Small intestine (tissue), 7 donors: ENCODE measurements at regions not wholly inside any gene's neighbourhood (a gene's known extent, or its start where the extent isn't known, plus 50 kb on each side); places are given as distances from the start of the nearest gene placed in this dataset.

Experiments
- DNase-seq, 2 donors: peaks; one replicate each; pipeline versions ENCODE4 v3.0.0 to v3.0.0-alpha.2; 2013
- FAIRE-seq: peaks from 2 replicates; lab custom pipeline; 2012; peaks lifted over from hg19 to GRCh38; lab: Jason Lieb, UNC
- H3K27ac ChIP-seq, 3 donors: one replicate each; pipeline ENCODE4 v1.5.1; 2013; ENCODE audit warnings: low read length in 2 of 3, mild to moderate bottlenecking in 2 of 3, control low read depth in 1 of 3, inconsistent platforms in 1 of 3, low read depth in 1 of 3, moderate library complexity in 1 of 3
- H3K27me3 ChIP-seq, 3 donors: one replicate each; pipeline ENCODE4 v1.6.1; 2013; ENCODE audit warnings: low read length in 3 of 3, inconsistent platforms in 1 of 3; ENCODE audit not compliant: control insufficient read depth in 3 of 3, insufficient read depth in 3 of 3
- H3K36me3 ChIP-seq, 3 donors: one replicate each; pipeline ENCODE4 v1.6.1; 2013; ENCODE audit warnings: low read length in 3 of 3, inconsistent platforms in 1 of 3, low read depth in 1 of 3, mild to moderate bottlenecking in 1 of 3, moderate library complexity in 1 of 3; ENCODE audit not compliant: control insufficient read depth in 3 of 3, insufficient read depth in 2 of 3
- H3K4me1 ChIP-seq, 3 donors: one replicate each; pipeline ENCODE4 v1.6.1; 2013; ENCODE audit warnings: low read length in 2 of 3, inconsistent platforms in 1 of 3, low read depth in 1 of 3, mild to moderate bottlenecking in 1 of 3, moderate library complexity in 1 of 3; ENCODE audit not compliant: control insufficient read depth in 3 of 3, insufficient read depth in 2 of 3
- H3K4me3 ChIP-seq, 3 donors: one replicate each; pipeline ENCODE4 v1.5.1; 2013; ENCODE audit warnings: low read length in 3 of 3, control low read depth in 1 of 3, inconsistent platforms in 1 of 3, low read depth in 1 of 3, mild to moderate bottlenecking in 1 of 3, moderate library complexity in 1 of 3
- H3K9me3 ChIP-seq, 2 donors: one replicate each; pipeline ENCODE4 v1.6.1; 2013; ENCODE audit warnings: low read depth in 1 of 2, low read length in 1 of 2; ENCODE audit not compliant: control insufficient read depth in 2 of 2, insufficient read depth in 1 of 2
- WGBS, 3 donors: extraction: QIAGEN DNeasy Blood & Tissue Kit; methylation state at CpG; one replicate each; pipeline ENCODE4 v1.1.7; 2013; 5-methylcytosine and 5-hydroxymethylcytosine counted together
- donor health status: healthy with polysubstance abuse.
- donor health status: control.
- donor health status: control.
- donor health status: Bipolar disorder and iron deficiency.
- donor health status: healthy.

DNA sequence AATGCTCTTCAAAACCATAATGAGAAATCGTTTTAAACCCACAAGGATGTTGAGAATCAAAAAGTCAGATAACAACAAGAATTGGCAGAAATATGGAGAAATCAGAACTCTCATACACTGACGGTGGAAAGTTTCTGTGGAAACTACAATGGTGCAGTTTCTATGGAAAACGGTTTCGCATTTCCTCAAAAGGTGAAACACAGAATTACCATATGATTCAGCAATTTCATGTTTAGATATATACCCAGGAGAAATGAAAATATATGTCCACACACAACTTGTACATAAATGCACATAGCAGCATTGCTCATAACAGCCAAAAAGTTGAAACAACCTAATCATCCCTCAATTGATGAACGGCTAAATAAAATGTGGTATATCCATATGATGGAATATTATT is 218.2 kb downstream of the ARL4A start:
- DNase-seq = no peak
- H3K36me3 ChIP-seq = no peaks in the 10 kb centered on the region
- 85 to 92% (median 86%) methylated on average over 5 of the region's 5 CpGs for whole genome bisulfite sequencing, 3 donors
- no peak for FAIRE-seq
- no peak overlapping the region for H3K27ac ChIP-seq
- no peaks in the 10 kb centered on the region for H3K4me1 ChIP-seq
- H3K27me3 ChIP-seq = no peaks in the 10 kb centered on the region
- no peak overlapping the region for H3K4me3 ChIP-seq
- H3K9me3 ChIP-seq = no peaks in the 10 kb centered on the region

DNA sequence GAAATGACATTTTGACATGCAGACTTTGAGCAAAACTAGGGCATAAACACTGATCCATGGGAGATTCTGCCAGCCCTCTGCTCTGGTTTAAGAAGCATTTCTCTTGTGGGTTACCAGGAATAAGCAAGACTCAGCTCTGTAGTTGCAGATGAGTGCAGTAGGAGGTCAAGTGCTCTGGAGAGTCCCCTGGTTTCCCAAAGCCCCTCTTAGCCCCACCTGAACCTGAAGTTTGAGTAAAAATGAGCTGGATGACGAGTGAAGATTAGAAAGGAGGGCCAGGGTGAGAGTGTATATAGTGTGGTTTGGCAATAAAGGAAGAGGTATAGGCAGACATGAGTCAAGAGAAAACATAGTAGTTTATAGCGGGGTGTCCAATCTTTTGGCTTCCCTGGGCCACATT is 220.3 kb downstream of the ARL4A start:
- DNase-seq (no peak), FAIRE-seq (no peak)
- 76 to 100% (median 91%) methylated on average over 2 of the region's 2 CpGs for WGBS, 3 donors
- Histone ChIP-seq H3K27me3 (no peaks in the 10 kb centered on the region), H3K4me1 (no peaks in the 10 kb centered on the region), H3K4me3 (no peak overlapping the region), H3K9me3 (no peaks in the 10 kb centered on the region), H3K36me3 (no peaks in the 10 kb centered on the region), H3K27ac (no peak overlapping the region)

DNA sequence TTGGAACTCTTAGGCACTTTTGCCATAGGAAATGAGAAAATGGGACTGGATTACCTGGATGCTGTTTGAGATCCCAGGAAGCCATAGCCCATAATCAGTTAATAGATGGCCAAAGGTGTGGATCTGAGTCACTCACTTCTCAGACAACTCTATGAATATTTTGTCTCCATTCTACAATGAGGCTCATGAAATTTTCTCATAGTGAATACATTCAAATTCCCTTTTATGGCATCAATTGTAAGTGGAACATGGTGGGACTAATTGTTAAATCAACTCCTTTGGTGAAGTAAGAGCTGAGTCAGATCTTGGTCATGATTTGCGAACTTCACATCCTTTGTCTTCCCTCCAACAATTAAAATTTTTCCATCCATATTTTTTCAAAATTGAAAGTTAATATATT is 222.1 kb downstream of the ARL4A start:
- no peak for DNase-seq
- 87 to 95% (median 94%) methylated on average over 1 of the region's 1 CpG for WGBS, 3 donors
- Histone ChIP-seq H3K36me3 (no peaks in the 10 kb centered on the region), H3K4me1 (no peaks in the 10 kb centered on the region), H3K27me3 (no peaks in the 10 kb centered on the region), H3K9me3 (no peaks in the 10 kb centered on the region), H3K27ac (no peak overlapping the region), H3K4me3 (no peak overlapping the region)
- FAIRE-seq = no peak

DNA sequence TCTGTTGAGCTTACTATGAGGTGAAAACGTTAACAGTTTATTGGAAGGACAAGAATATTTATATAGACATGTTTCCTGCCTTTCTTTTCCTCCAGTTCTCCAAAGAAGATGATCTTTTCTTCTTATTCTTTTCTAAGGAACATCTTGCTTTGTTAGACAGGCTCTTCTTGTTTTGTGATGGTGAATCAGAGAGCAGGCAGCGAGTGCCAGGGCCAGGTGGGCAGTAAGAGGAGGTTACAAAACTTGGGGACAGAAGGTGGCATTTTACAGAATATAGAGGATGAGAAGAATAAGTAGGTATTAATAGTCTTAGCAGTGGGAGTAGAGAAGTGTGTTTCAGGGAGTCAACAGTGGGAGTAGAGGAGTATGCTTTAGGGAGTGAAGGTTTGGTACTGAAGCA is 223.6 kb downstream of the ARL4A start:
- Histone ChIP-seq H3K27me3 (no peaks in the 10 kb centered on the region), H3K4me3 (no peak overlapping the region), H3K27ac (no peak overlapping the region), H3K9me3 (no peaks in the 10 kb centered on the region), H3K4me1 (no peaks in the 10 kb centered on the region), H3K36me3 (no peaks in the 10 kb centered on the region)
- DNase-seq (no peak), FAIRE-seq (no peak)
- 61 to 67% (median 62%) methylated on average over 2 of the region's 2 CpGs for WGBS, 3 donors

DNA sequence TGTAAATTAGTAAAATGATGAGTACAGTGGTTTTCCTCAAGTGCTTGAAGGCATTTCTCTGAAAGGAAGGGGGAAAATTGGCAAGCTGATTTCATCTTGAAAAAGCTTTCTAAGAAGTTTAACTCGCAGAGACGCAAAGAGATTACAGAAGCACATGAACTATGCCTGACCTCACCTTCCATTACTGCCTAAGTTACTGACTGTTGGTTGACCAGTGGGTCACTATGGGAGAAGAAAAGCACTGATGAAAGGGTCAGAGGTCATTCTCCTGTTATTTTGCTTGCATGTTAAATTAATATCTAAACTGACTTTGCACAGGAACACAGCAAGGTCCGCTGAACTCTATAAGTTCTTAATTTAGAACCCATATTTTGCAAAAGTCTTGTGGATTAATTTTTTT is 225.6 kb downstream of the ARL4A start:
- no peak overlapping the region for H3K4me3 ChIP-seq
- H3K27me3 ChIP-seq = no peaks in the 10 kb centered on the region
- no peak overlapping the region for H3K27ac ChIP-seq
- WGBS, 3 donors = 40 to 61% (median 51%) methylated on average over 3 of the region's 3 CpGs
- DNase-seq = no peak
- no peaks in the 10 kb centered on the region for H3K9me3 ChIP-seq
- FAIRE-seq = no peak
- H3K4me1 ChIP-seq = no peaks in the 10 kb centered on the region
- no peaks in the 10 kb centered on the region for H3K36me3 ChIP-seq

DNA sequence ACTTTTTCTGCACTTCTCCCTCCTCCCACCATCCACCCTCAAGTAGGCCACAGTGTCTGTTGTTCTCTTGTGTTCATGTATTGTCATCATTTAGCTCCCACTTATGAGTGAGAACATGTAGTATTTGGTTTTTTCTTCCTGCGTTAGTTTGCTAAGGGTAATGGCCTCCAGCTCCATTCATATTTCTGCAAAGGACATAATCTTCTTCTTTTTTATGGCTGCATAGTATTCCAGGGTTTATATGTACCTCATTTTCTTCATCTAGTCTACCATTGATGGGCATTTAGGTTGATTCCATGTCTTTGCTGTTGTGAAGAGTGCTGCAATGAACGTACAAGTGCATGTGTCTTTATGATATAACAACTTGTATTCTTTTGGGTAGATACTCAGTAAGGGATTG is 230.4 kb downstream of the ARL4A start:
- Histone ChIP-seq H3K4me1 (peaks cover 0 to 4% (median 0%) of the 10 kb centered on the region in 3 donors), H3K27me3 (no peaks in the 10 kb centered on the region), H3K4me3 (no peak overlapping the region), H3K9me3 (no peaks in the 10 kb centered on the region), H3K27ac (no peak overlapping the region), H3K36me3 (no peaks in the 10 kb centered on the region)
- no peak for FAIRE-seq
- WGBS, 3 donors = 86 to 96% (median 95%) methylated on average over 2 of the region's 2 CpGs
- DNase-seq = no peak

DNA sequence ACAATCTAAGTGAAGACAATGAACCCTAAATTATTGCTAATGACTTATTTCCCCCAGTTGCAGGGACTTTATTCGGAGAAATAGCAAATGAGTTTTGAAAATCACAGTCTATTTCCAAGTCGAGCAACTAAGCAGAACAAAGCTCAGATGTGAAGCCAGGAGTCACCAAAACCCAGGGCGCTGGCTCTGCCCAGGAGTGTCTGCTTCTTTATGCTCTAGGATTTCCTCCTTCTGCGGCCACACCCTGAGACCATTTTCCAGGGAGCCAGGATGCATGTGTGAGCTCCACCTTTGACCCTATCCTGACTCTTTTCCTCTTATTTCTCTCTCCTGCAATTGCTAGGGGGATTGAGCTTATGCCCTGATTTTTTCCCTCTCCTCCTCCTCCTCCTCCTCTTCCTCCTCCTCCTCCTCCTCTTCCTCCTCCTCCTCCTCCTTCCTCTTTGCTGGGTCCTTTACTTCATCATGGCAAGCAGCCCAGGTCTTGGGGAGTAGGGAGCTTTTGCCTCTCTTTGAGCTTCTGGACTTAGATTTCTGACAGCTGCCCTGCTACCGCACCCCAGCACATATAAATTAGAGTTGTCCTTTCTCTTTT is 234.4 kb downstream of the ARL4A start:
- DNase-seq (peak; percentile 59 to 81), FAIRE-seq (no peak)
- no peak overlapping the region for H3K4me3 ChIP-seq
- H3K9me3 ChIP-seq = no peaks in the 10 kb centered on the region
- WGBS, 3 donors = 27 to 44% (median 32%) methylated on average over 5 of the region's 5 CpGs
- peaks cover 0 to 4% (median 0%) of the 10 kb centered on the region in 3 donors for H3K4me1 ChIP-seq
- no peaks in the 10 kb centered on the region for H3K27me3 ChIP-seq
- no peaks in the 10 kb centered on the region for H3K36me3 ChIP-seq
- peak overlapping the region in 1 of 3 donors; percentile 5 for H3K27ac ChIP-seq

DNA sequence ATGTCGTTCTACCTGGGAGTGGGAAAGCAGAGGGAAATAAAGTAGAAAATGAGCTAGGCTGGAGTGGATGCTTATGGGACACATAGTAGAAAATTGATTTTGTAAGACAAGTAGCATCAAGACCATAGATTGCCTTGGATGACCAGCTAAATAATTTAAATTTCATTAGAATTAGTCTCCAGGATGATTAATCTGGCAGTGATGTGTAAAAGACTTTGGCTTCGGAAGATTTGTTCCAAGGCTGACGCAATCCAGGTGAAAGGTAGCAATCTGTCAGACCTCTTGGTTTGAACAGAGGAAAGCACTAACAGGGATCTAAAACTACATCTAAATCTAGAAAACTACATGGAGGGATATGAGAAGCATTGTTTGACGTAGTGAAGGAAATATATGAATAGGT is 236.5 kb downstream of the ARL4A start:
- H3K36me3 ChIP-seq = no peaks in the 10 kb centered on the region
- H3K4me1 ChIP-seq = peaks cover 0 to 16% (median 0%) of the 10 kb centered on the region in 3 donors
- DNase-seq (peak in 1 of 2 donors; percentile 43), FAIRE-seq (no peak)
- no peak overlapping the region for H3K27ac ChIP-seq
- no peaks in the 10 kb centered on the region for H3K27me3 ChIP-seq
- no peaks in the 10 kb centered on the region for H3K9me3 ChIP-seq
- no peak overlapping the region for H3K4me3 ChIP-seq
- WGBS, 3 donors = 66 to 80% (median 68%) methylated on average over 4 of the region's 4 CpGs

DNA sequence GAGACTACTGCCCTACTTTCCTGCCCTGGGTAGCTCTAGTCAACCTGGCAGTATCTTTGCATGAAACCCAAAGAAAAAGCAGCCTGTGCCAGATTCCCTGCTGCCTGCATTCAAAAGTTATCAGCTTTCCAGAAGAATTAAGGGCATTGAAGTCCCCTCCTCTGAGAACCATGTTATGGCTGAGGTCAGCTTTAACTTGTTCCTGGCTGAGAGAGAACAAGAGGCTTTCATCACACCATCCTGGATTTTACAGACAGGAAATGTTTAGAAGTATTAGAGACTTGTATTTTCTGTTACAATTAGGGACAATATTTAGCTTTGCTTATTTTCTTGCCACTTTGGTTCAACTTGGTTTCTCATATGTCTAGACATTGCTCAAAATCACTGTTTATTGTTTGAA is 238.8 kb downstream of the ARL4A start:
- no peaks in the 10 kb centered on the region for H3K36me3 ChIP-seq
- DNase-seq = no peak
- no peaks in the 10 kb centered on the region for H3K27me3 ChIP-seq
- H3K9me3 ChIP-seq = no peaks in the 10 kb centered on the region
- H3K4me1 ChIP-seq = peaks cover 0 to 22% (median 0%) of the 10 kb centered on the region in 3 donors
- no peak overlapping the region for H3K27ac ChIP-seq
- no peak for FAIRE-seq
- H3K4me3 ChIP-seq = no peak overlapping the region
